ENCODE measurements at regions not wholly inside any gene's neighbourhood (a gene's known extent, or its start where the extent isn't known, plus 50 kb on each side); places are given as distances from the start of the nearest gene placed in this dataset.

- Mint-ChIP-seq H3K4me1 (no peaks in the 10 kb centered on the region), H3K4me3 (no peak overlapping the region), H3K9me3 (peaks cover 16% of the 10 kb centered on the region), H3K36me3 (no peaks in the 10 kb centered on the region), H3K27me3 (no peaks in the 10 kb centered on the region), H3K27ac (no peak overlapping the region)
- no peak for ATAC-seq
These were observed 1704.8 kb downstream of the STIM2 start for GRCh38 chr4:28565396-28565795.

- Mint-ChIP-seq H3K9me3 (no peaks in the 10 kb centered on the region), H3K27me3 (no peaks in the 10 kb centered on the region), H3K27ac (no peak overlapping the region), H3K4me3 (no peak overlapping the region), H3K36me3 (no peaks in the 10 kb centered on the region), H3K4me1 (no peaks in the 10 kb centered on the region)
- ATAC-seq, result no peak
These were observed 1740.3 kb downstream of the STIM2 start for GRCh38 chr4:28600958-28601357.

- H3K4me1 Mint-ChIP-seq, result no peaks in the 10 kb centered on the region
- ATAC-seq, result no peak
- H3K4me3 Mint-ChIP-seq, result no peak overlapping the region
- H3K27ac Mint-ChIP-seq, result no peak overlapping the region
- no peaks in the 10 kb centered on the region for H3K36me3 Mint-ChIP-seq
- H3K27me3 Mint-ChIP-seq, result no peaks in the 10 kb centered on the region
- H3K9me3 Mint-ChIP-seq, result peaks cover 1% of the 10 kb centered on the region
These were observed 1761.0 kb downstream of the STIM2 start for GRCh38 chr4:28621591-28621990.

- H3K4me3 Mint-ChIP-seq, result no peak overlapping the region
- H3K4me1 Mint-ChIP-seq, result no peaks in the 10 kb centered on the region
- H3K9me3 Mint-ChIP-seq, result peaks cover 4% of the 10 kb centered on the region
- H3K36me3 Mint-ChIP-seq, result no peaks in the 10 kb centered on the region
- no peak overlapping the region for H3K27ac Mint-ChIP-seq
- ATAC-seq, result no peak
- H3K27me3 Mint-ChIP-seq, result no peaks in the 10 kb centered on the region
These were observed 1776.3 kb downstream of the STIM2 start for GRCh38 chr4:28636971-28637370.

- no peaks in the 10 kb centered on the region for H3K27me3 Mint-ChIP-seq
- no peak overlapping the region for H3K27ac Mint-ChIP-seq
- H3K4me3 Mint-ChIP-seq, result no peak overlapping the region
- no peaks in the 10 kb centered on the region for H3K4me1 Mint-ChIP-seq
- H3K9me3 Mint-ChIP-seq, result peaks cover 4% of the 10 kb centered on the region
- H3K36me3 Mint-ChIP-seq, result no peaks in the 10 kb centered on the region
- ATAC-seq, result no peak
These were observed 1779.1 kb downstream of the STIM2 start for GRCh38 chr4:28639747-28640146.

GRCh38 chr4:28654618-28655017, 1794.0 kb downstream of the STIM2 start:
- Mint-ChIP-seq H3K36me3 (no peaks in the 10 kb centered on the region), H3K27ac (no peak overlapping the region), H3K4me3 (no peak overlapping the region), H3K9me3 (no peaks in the 10 kb centered on the region), H3K4me1 (no peaks in the 10 kb centered on the region), H3K27me3 (no peaks in the 10 kb centered on the region)
- no peak for ATAC-seq

- ATAC-seq, result no peak
- Mint-ChIP-seq H3K9me3 (peaks cover 5% of the 10 kb centered on the region), H3K36me3 (no peaks in the 10 kb centered on the region), H3K4me3 (no peak overlapping the region), H3K27ac (no peak overlapping the region), H3K4me1 (no peaks in the 10 kb centered on the region), H3K27me3 (no peaks in the 10 kb centered on the region)
These were observed 1804.7 kb downstream of the STIM2 start for GRCh38 chr4:28665306-28665705.

- H3K36me3 Mint-ChIP-seq, result no peaks in the 10 kb centered on the region
- no peaks in the 10 kb centered on the region for H3K9me3 Mint-ChIP-seq
- no peak for ATAC-seq
- H3K27ac Mint-ChIP-seq, result no peak overlapping the region
- no peaks in the 10 kb centered on the region for H3K4me1 Mint-ChIP-seq
- H3K27me3 Mint-ChIP-seq, result no peaks in the 10 kb centered on the region
- H3K4me3 Mint-ChIP-seq, result no peak overlapping the region
These were observed 1814.9 kb downstream of the STIM2 start for GRCh38 chr4:28675582-28675981.

- Mint-ChIP-seq H3K4me3 (no peak overlapping the region), H3K36me3 (no peaks in the 10 kb centered on the region), H3K27me3 (no peaks in the 10 kb centered on the region), H3K27ac (no peak overlapping the region), H3K4me1 (no peaks in the 10 kb centered on the region), H3K9me3 (no peaks in the 10 kb centered on the region)
- ATAC-seq, result no peak
These were observed 1817.2 kb downstream of the STIM2 start for GRCh38 chr4:28677808-28678207.

GRCh38 chr4:28682847-28683246, 1822.2 kb downstream of the STIM2 start:
- Mint-ChIP-seq H3K4me3 (no peak overlapping the region), H3K27me3 (no peaks in the 10 kb centered on the region), H3K27ac (no peak overlapping the region), H3K4me1 (no peaks in the 10 kb centered on the region), H3K36me3 (no peaks in the 10 kb centered on the region), H3K9me3 (no peaks in the 10 kb centered on the region)
- ATAC-seq, result no peak

GRCh38 chr4:28686618-28687017, 1826.0 kb downstream of the STIM2 start:
- no peaks in the 10 kb centered on the region for H3K36me3 Mint-ChIP-seq
- no peak overlapping the region for H3K4me3 Mint-ChIP-seq
- no peaks in the 10 kb centered on the region for H3K27me3 Mint-ChIP-seq
- H3K9me3 Mint-ChIP-seq, result peaks cover 3% of the 10 kb centered on the region
- no peak overlapping the region for H3K27ac Mint-ChIP-seq
- no peak for ATAC-seq
- no peaks in the 10 kb centered on the region for H3K4me1 Mint-ChIP-seq

- H3K36me3 Mint-ChIP-seq, result no peaks in the 10 kb centered on the region
- H3K27me3 Mint-ChIP-seq, result no peaks in the 10 kb centered on the region
- no peak overlapping the region for H3K27ac Mint-ChIP-seq
- H3K4me3 Mint-ChIP-seq, result no peak overlapping the region
- H3K4me1 Mint-ChIP-seq, result no peaks in the 10 kb centered on the region
- H3K9me3 Mint-ChIP-seq, result peaks cover 4% of the 10 kb centered on the region
- no peak for ATAC-seq
These were observed 1830.2 kb downstream of the STIM2 start for GRCh38 chr4:28690890-28691289.

- Mint-ChIP-seq H3K36me3 (no peaks in the 10 kb centered on the region), H3K9me3 (no peaks in the 10 kb centered on the region), H3K4me3 (no peak overlapping the region), H3K27me3 (no peaks in the 10 kb centered on the region), H3K4me1 (no peaks in the 10 kb centered on the region), H3K27ac (no peak overlapping the region)
- no peak for ATAC-seq
These were observed 1841.9 kb downstream of the STIM2 start for GRCh38 chr4:28702571-28702970.

GRCh38 chr4:28709891-28710290, 1849.2 kb downstream of the STIM2 start:
- H3K9me3 Mint-ChIP-seq, result peaks cover 12% of the 10 kb centered on the region
- no peak overlapping the region for H3K4me3 Mint-ChIP-seq
- no peak overlapping the region for H3K27ac Mint-ChIP-seq
- no peak for ATAC-seq
- no peaks in the 10 kb centered on the region for H3K27me3 Mint-ChIP-seq
- H3K4me1 Mint-ChIP-seq, result no peaks in the 10 kb centered on the region
- no peaks in the 10 kb centered on the region for H3K36me3 Mint-ChIP-seq

GRCh38 chr4:28723371-28723770, 1862.7 kb downstream of the STIM2 start:
- H3K27ac Mint-ChIP-seq, result no peak overlapping the region
- no peaks in the 10 kb centered on the region for H3K36me3 Mint-ChIP-seq
- H3K9me3 Mint-ChIP-seq, result peaks cover 7% of the 10 kb centered on the region
- no peaks in the 10 kb centered on the region for H3K4me1 Mint-ChIP-seq
- ATAC-seq, result no peak
- H3K27me3 Mint-ChIP-seq, result no peaks in the 10 kb centered on the region
- H3K4me3 Mint-ChIP-seq, result no peak overlapping the region

- no peak for ATAC-seq
These were observed 1863.6 kb downstream of the STIM2 start for GRCh38 chr4:28724239-28724638.

GRCh38 chr4:28730304-28730703, 1869.7 kb downstream of the STIM2 start:
- Mint-ChIP-seq H3K27me3 (no peaks in the 10 kb centered on the region), H3K36me3 (no peaks in the 10 kb centered on the region), H3K27ac (no peak overlapping the region), H3K9me3 (peaks cover 8% of the 10 kb centered on the region), H3K4me1 (no peaks in the 10 kb centered on the region), H3K4me3 (no peak overlapping the region)
- ATAC-seq, result no peak

More at GRCh38 chr4:28724239-28724638, 1863.6 kb downstream of the STIM2 start:
- H3K27ac Mint-ChIP-seq, result no peak overlapping the region
- no peaks in the 10 kb centered on the region for H3K27me3 Mint-ChIP-seq
- H3K9me3 Mint-ChIP-seq, result peaks cover 7% of the 10 kb centered on the region
- H3K4me3 Mint-ChIP-seq, result no peak overlapping the region
- H3K4me1 Mint-ChIP-seq, result no peaks in the 10 kb centered on the region
- no peaks in the 10 kb centered on the region for H3K36me3 Mint-ChIP-seq

Data from stimulated activated memory B cell treated with anti-CD40 and anti-IgM and Interleukin-4, amounts not matched to agents 10 μg/mL and 1 μg/mL and 100 μg/mL, for 72 hours (primary cell).